ENCODE measurements at regions not wholly inside any gene's neighbourhood (a gene's known extent, or its start where the extent isn't known, plus 50 kb on each side); places are given as distances from the start of the nearest gene placed in this dataset.

DNA sequence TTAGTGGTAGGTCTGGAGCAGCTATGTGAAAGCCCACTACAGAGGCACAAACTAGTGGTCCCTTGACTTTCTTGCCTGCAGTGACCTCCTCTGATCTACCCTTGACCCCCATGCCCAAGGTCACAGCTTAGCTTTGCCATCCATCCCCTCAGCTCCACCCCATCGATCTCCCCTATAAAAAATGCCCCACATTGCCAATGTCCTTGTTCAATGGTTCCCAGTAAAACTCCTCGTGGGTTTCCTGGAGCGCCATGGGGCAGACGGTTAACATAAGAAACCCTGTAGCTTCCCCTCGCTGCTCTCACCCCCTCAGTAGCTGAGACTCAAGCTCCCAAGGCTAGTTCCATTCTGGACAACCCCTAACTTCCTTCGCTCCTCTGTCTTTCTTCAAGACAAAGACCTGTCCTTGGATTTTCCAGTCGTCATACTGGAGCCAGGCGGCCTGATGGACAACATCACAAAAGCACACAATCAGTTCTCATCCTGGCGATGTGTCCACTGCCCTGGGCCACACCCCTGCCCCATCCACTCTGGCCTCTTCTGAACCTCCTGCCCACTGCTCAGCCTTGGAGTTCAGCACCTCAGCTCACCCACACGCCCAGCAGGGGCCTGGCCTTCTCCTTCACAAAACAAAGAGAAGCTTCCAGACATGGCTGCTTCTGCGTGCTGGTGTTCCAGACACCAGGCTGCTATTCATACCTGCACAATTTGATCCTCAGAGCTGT lies 1429.3 kb downstream of the BRD1 start:
- Histone ChIP-seq H3F3A (ENCODE audit: control insufficient read depth, insufficient read depth) (no peaks in the 10 kb centered on the region), H3K27ac (ENCODE audit: low read depth, low read length) (no peak overlapping the region), H3K9me2 (replicated peaks; ENCODE audit: control insufficient read depth, low read length) (no peaks in the 10 kb centered on the region), H4K20me1 (ENCODE audit: control insufficient read depth, insufficient read depth, low read depth, low read length) (no peaks in the 10 kb centered on the region), H3K9me3 (ENCODE audit: control insufficient read depth, insufficient read depth, low read length) (no peaks in the 10 kb centered on the region), H3K4me1 (ENCODE audit: control insufficient read depth, low read length) (no peaks in the 10 kb centered on the region), H3K4me2 (ENCODE audit: low read length) (no peak overlapping the region), H3K79me2 (ENCODE audit: control insufficient read depth, low read length) (no peaks in the 10 kb centered on the region), H3K27me3 (ENCODE audit: control insufficient read depth, low read length) (no peaks in the 10 kb centered on the region), H3K36me3 (ENCODE audit: control insufficient read depth, low read length) (no peaks in the 10 kb centered on the region), H3K4me3 (ENCODE audit: low read length) (no peak overlapping the region)
- TF ChIP-seq, protein P1, sequence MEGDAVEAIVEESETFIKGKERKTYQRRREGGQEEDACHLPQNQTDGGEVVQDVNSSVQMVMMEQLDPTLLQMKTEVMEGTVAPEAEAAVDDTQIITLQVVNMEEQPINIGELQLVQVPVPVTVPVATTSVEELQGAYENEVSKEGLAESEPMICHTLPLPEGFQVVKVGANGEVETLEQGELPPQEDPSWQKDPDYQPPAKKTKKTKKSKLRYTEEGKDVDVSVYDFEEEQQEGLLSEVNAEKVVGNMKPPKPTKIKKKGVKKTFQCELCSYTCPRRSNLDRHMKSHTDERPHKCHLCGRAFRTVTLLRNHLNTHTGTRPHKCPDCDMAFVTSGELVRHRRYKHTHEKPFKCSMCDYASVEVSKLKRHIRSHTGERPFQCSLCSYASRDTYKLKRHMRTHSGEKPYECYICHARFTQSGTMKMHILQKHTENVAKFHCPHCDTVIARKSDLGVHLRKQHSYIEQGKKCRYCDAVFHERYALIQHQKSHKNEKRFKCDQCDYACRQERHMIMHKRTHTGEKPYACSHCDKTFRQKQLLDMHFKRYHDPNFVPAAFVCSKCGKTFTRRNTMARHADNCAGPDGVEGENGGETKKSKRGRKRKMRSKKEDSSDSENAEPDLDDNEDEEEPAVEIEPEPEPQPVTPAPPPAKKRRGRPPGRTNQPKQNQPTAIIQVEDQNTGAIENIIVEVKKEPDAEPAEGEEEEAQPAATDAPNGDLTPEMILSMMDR (IDR thresholded peaks at IDR 0.05; ENCODE audit: low read depth, low read length, poor library complexity, severe bottlenecking), result no peak
- no peak for TF ChIP-seq EZH2phosphoT487 (IDR thresholded peaks at IDR 0.05; ENCODE audit: borderline replicate concordance, low read length)

DNA sequence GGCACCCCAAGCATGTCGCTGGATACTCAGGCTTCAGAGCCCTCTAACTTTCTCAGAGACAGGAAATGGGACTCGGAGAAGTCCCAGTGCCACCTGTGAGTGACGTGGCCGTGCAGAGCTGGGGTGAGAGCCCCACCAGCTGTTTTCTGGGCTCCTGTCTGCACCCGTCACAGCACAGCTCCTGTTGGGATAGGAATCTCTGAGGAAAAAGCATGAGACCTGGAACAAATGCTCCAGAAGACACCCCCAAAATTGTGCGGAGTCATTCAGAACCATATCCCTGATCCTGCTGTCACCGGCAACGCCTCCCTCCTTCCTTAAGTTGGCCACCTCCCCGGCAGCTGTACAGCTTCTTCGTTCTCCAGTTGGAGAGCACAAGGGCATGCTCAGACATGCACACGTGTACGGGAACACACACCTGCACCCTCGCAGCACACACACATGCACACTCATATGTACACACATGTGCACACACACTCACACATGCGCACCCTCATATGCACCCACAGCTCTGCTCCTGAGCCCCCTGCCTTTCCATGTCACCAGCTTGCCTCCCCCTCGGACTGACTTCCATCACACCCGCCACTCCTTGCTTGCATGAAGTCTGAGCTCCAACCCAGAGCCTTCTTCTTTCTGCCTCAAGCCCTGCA lies 1430.0 kb downstream of the BRD1 start:
- H3K27ac ChIP-seq (ENCODE audit: low read depth, low read length), result no peak overlapping the region
- H3K27me3 ChIP-seq (ENCODE audit: control insufficient read depth, low read length), result no peaks in the 10 kb centered on the region
- TF ChIP-seq EZH2phosphoT487 (IDR thresholded peaks at IDR 0.05; ENCODE audit: borderline replicate concordance, low read length), result no peak
- TF ChIP-seq, protein P1 (IDR thresholded peaks at IDR 0.05; ENCODE audit: low read depth, low read length, poor library complexity, severe bottlenecking), result no peak
- no peaks in the 10 kb centered on the region for H3K79me2 ChIP-seq (ENCODE audit: control insufficient read depth, low read length)
- no peaks in the 10 kb centered on the region for H3K4me1 ChIP-seq (ENCODE audit: control insufficient read depth, low read length)
- H3K9me2 ChIP-seq (replicated peaks; ENCODE audit: control insufficient read depth, low read length), result no peaks in the 10 kb centered on the region
- H3K9me3 ChIP-seq (ENCODE audit: control insufficient read depth, insufficient read depth, low read length), result no peaks in the 10 kb centered on the region
- no peaks in the 10 kb centered on the region for H3K36me3 ChIP-seq (ENCODE audit: control insufficient read depth, low read length)
- no peaks in the 10 kb centered on the region for H3F3A ChIP-seq (ENCODE audit: control insufficient read depth, insufficient read depth)
- no peaks in the 10 kb centered on the region for H4K20me1 ChIP-seq (ENCODE audit: control insufficient read depth, insufficient read depth, low read depth, low read length)
- H3K4me3 ChIP-seq (ENCODE audit: low read length), result no peak overlapping the region
- H3K4me2 ChIP-seq (ENCODE audit: low read length), result no peak overlapping the region

DNA sequence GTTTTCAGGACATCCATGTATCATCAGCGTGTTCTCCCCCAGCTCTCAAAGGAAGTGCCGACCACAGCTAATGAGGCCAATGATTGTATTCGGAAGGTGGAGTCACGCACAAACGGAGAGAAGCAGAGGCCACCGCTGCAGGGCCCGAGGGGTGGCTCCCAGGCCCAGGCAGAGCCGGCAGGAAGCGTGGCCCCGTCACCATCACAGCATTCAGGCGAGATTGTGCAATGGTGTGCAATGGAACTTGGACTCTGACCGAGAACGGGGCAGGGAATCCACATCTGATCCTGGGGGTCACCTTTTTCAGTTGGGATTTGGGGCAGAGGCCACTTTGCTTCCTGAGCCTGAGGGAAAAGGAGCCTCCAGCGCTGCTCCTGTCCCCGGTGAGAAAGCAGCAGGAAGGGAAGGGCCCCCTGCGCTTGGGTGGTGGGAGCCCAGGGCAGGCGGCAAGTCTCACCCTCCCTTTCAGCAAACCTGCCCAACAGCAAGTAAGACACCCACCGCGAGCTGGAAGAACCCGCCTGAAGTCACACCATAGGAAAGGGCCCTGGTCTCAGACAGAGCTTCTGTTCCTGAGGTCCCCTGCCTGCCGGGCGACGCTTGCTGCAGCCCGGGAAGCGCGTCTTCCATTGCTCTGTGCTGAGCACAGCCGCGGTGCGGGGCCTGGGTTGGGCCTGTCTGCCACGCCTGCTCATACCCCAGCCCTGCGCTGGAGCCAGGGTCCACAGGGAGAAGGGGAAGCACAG lies 1430.7 kb downstream of the BRD1 start:
- Histone ChIP-seq H3K4me2 (ENCODE audit: low read length) (no peak overlapping the region), H3K9me3 (ENCODE audit: control insufficient read depth, insufficient read depth, low read length) (no peaks in the 10 kb centered on the region), H3K4me3 (ENCODE audit: low read length) (no peak overlapping the region), H3K27ac (ENCODE audit: low read depth, low read length) (no peak overlapping the region), H4K20me1 (ENCODE audit: control insufficient read depth, insufficient read depth, low read depth, low read length) (no peaks in the 10 kb centered on the region), H3K27me3 (ENCODE audit: control insufficient read depth, low read length) (no peaks in the 10 kb centered on the region), H3F3A (ENCODE audit: control insufficient read depth, insufficient read depth) (no peaks in the 10 kb centered on the region), H3K79me2 (ENCODE audit: control insufficient read depth, low read length) (no peaks in the 10 kb centered on the region), H3K36me3 (ENCODE audit: control insufficient read depth, low read length) (no peaks in the 10 kb centered on the region), H3K9me2 (replicated peaks; ENCODE audit: control insufficient read depth, low read length) (no peaks in the 10 kb centered on the region), H3K4me1 (ENCODE audit: control insufficient read depth, low read length) (no peaks in the 10 kb centered on the region)
- no peak for TF ChIP-seq EZH2phosphoT487 (IDR thresholded peaks at IDR 0.05; ENCODE audit: borderline replicate concordance, low read length)
- TF ChIP-seq, protein P1 (IDR thresholded peaks at IDR 0.05; ENCODE audit: low read depth, low read length, poor library complexity, severe bottlenecking), result no peak
